Endothelial cell (in vitro differentiated cells): ENCODE measurements at regions not wholly inside any gene's neighbourhood (a gene's known extent, or its start where the extent isn't known, plus 50 kb on each side); places are given as distances from the start of the nearest gene placed in this dataset.
"Not testable (repeated sequence)": the region's sequence is repeated elsewhere in the genome, so short reads cannot be mapped to it uniquely, and the experiment has no call there.

Source experiments
- DNase-seq: peaks from one replicate; pipeline ENCODE4 v3.0.0; 2021; ENCODE audit warnings: low spot score
- H3K27ac Mint-ChIP-seq: one replicate; pipeline ENCODE4 v1.8.0; 2021; ENCODE audit warnings: mixed read lengths, inconsistent platforms; ENCODE audit not compliant: unreplicated experiment
- H3K27me3 Mint-ChIP-seq: one replicate; pipeline ENCODE4 v1.8.0; 2021; ENCODE audit warnings: mild to moderate bottlenecking, moderate library complexity, mixed read lengths, inconsistent platforms; ENCODE audit not compliant: unreplicated experiment
- H3K36me3 Mint-ChIP-seq: one replicate; pipeline ENCODE4 v1.8.0; 2021; ENCODE audit warnings: mild to moderate bottlenecking, low read depth, mixed read lengths, inconsistent platforms; ENCODE audit not compliant: unreplicated experiment
- H3K4me1 Mint-ChIP-seq: one replicate; pipeline ENCODE4 v1.8.0; 2021; ENCODE audit warnings: mild to moderate bottlenecking, mixed read lengths, inconsistent platforms; ENCODE audit not compliant: unreplicated experiment
- H3K4me3 Mint-ChIP-seq: one replicate; pipeline ENCODE4 v1.8.0; 2021; ENCODE audit warnings: mild to moderate bottlenecking, mixed read lengths, inconsistent platforms; ENCODE audit not compliant: unreplicated experiment
- H3K9me3 Mint-ChIP-seq: one replicate; pipeline ENCODE4 v1.8.0; 2021; ENCODE audit warnings: mixed read lengths, inconsistent platforms; ENCODE audit not compliant: unreplicated experiment
- TF ChIP-seq, protein P1 (sequence below): fragments of 200-600 bp; sonication (generic); IDR thresholded peaks from one replicate; pipeline ENCODE4 v1.5.0; 2021; ENCODE audit warnings: antibody characterized with exemption; ENCODE audit not compliant: unreplicated experiment

DNA sequence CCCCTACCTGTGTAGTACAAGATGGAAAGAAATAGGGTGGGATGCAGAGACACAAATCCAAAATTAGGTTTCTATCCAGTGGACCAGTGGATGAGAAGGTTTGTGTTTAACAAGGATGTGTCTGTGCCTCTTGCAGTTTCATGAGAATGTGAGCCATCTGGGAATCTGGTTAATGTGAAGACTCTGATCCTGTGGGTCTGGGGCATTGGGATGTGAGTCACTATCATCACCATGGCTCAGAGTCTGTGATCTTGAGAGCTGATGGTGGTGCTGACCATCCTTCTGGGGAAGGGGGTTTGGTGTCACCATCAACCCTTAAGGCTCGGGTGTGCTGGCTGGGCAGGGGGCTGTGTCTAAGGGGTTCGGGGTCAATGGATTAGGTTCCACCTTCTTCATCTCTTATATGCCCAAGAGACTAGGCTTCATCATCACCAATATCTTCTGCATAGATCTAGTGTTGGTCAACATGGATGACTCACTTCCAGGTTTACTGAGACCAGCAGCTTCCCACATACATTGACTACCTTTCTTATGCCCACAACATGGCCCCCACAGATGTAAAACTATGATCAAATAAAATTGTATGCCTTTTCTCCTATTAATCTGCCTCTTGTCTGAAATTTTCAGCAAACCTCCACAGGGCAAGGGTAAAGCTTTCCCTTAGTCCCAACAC is 65.7 kb upstream of the MID1 start:
- no peak overlapping the region for H3K4me3 Mint-ChIP-seq
- TF ChIP-seq, protein P1, sequence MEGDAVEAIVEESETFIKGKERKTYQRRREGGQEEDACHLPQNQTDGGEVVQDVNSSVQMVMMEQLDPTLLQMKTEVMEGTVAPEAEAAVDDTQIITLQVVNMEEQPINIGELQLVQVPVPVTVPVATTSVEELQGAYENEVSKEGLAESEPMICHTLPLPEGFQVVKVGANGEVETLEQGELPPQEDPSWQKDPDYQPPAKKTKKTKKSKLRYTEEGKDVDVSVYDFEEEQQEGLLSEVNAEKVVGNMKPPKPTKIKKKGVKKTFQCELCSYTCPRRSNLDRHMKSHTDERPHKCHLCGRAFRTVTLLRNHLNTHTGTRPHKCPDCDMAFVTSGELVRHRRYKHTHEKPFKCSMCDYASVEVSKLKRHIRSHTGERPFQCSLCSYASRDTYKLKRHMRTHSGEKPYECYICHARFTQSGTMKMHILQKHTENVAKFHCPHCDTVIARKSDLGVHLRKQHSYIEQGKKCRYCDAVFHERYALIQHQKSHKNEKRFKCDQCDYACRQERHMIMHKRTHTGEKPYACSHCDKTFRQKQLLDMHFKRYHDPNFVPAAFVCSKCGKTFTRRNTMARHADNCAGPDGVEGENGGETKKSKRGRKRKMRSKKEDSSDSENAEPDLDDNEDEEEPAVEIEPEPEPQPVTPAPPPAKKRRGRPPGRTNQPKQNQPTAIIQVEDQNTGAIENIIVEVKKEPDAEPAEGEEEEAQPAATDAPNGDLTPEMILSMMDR: no peak
- H3K9me3 Mint-ChIP-seq: no peaks in the 10 kb centered on the region
- DNase-seq: no peak
- H3K27ac Mint-ChIP-seq: no peak overlapping the region
- H3K27me3 Mint-ChIP-seq: no peaks in the 10 kb centered on the region
- no peaks in the 10 kb centered on the region for H3K4me1 Mint-ChIP-seq
- no peaks in the 10 kb centered on the region for H3K36me3 Mint-ChIP-seq

DNA sequence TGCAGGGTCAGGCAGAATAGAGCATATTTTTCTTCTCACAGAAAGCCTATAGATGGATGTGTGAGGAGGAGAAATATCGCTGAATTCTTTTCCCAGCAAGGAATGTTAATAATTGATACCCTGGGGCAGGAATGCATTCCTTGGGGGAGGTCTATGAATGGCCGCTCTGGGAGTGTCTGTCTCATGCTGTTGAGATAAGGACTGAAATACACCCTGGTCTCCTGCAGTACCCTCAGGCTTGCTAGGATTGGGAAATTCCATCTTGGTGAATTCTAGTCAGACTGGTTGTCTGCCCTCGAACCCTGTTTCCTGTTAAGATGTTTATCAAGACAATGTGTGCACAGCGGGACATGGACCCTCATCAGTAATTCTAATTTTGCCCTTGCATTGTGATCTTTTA is 71.4 kb upstream of the MID1 start:
- H3K4me3 Mint-ChIP-seq, H3K27me3 Mint-ChIP-seq, H3K27ac Mint-ChIP-seq, H3K9me3 Mint-ChIP-seq, DNase-seq, H3K4me1 Mint-ChIP-seq, H3K36me3 Mint-ChIP-seq: not testable (repeated sequence)

DNA sequence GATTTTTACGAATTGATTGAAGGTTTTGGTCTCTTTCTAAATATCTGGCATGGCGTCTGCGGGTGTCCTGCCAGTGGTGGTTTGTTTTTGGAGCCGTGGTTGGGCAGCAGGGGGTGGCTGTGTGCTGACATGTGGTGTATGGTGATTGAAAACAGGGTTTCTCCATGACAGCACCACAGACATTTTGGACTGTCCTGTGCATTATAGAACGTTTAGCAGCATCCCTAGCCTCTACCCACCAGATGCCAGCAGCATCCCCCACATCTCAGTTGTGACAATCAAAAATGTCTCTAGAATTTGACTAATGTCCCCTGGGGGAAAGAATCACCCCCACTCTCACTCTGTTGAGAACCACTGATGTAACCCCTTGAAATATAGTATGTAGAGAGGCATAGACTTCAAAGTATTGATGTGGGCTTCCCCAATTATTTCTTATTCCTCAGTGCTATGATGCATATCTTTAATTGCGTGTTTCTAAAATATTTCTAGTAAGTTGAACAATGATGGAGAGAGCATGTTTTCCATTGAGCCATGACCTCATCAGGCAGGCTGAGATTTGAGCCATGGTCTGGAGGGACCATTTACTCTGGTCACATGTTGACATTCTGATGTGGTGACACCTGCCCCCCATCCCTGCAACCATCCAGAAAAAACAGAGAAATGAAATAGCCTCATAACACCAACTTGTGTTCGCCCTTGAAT is 77.4 kb upstream of the MID1 start:
- no peak for DNase-seq
- Mint-ChIP-seq H3K27me3 (peaks cover 3% of the 10 kb centered on the region), H3K4me1 (no peaks in the 10 kb centered on the region), H3K27ac (no peak overlapping the region), H3K36me3 (no peaks in the 10 kb centered on the region), H3K9me3 (no peaks in the 10 kb centered on the region), H3K4me3 (no peak overlapping the region)
- TF ChIP-seq, protein P1: no peak

DNA sequence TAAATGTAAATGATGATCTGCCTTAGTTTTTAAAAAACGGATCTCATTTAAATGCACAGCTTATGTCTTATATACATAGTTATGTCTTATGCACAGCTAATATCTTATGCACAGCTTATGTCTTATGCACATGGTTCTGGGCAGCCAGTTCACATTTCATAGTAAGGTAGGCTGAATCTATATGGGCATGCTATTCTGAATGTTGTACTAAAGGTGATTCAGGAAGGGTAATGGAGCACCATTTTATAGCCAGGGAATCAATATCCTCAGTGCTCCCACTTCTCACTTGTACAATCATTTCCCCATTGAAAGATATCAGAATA is 77.9 kb upstream of the MID1 start:
- no peak for DNase-seq
- no peaks in the 10 kb centered on the region for H3K36me3 Mint-ChIP-seq
- H3K9me3 Mint-ChIP-seq: no peaks in the 10 kb centered on the region

DNA sequence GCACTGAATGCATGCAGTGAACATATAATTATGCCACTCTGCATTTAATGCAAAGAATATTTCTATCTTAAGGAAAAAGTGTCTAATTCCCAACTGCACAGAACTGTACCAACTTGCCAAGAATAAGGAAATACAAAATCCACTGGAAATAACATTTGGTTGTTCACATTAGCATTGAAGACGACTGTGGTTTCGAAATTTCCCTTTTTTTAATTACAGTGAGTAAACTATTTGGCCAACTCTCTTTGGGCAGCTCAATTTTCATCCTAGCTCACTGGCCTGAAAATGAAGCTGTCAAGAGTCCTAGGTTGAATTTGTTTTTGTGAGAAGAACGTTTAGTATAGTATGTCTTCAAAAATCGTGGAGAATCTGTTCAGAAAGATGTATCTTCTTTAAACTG is 81.6 kb upstream of the MID1 start:
- Mint-ChIP-seq H3K4me3 (no peak overlapping the region), H3K27ac (no peak overlapping the region), H3K36me3 (no peaks in the 10 kb centered on the region), H3K9me3 (no peaks in the 10 kb centered on the region), H3K4me1 (no peaks in the 10 kb centered on the region), H3K27me3 (peaks cover 3% of the 10 kb centered on the region)
- TF ChIP-seq, protein P1: no peak
- no peak for DNase-seq

More for the DNA sequence above, 77.9 kb upstream of the MID1 start:
- Mint-ChIP-seq H3K27me3 (peaks cover 3% of the 10 kb centered on the region), H3K4me3 (no peak overlapping the region), H3K27ac (no peak overlapping the region), H3K4me1 (no peaks in the 10 kb centered on the region)
- TF ChIP-seq, protein P1: no peak

DNA sequence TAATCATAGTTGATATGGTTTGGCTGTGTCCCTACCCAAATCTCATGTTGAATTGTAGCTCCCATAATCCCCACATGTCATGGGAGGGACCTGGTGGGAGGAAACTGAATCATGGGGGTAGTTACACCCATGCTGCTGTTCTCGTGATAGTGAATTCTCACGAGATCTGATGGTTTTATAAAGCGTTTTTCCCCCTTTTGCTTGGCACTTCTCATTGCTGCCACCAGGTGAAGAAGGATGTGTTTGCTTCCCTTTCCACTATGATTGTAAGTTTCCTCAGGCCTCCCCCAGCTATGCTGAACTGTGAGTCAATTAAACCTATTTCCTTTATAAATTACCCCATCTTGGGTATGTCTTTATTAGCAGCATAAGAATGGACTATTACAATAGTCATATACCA is 86.0 kb upstream of the MID1 start:
- H3K4me1 Mint-ChIP-seq, H3K27me3 Mint-ChIP-seq, H3K4me3 Mint-ChIP-seq, H3K36me3 Mint-ChIP-seq, H3K27ac Mint-ChIP-seq, H3K9me3 Mint-ChIP-seq, DNase-seq: not testable (repeated sequence)
